Liver (tissue), 8 donors: ENCODE measurements at regions not wholly inside any gene's neighbourhood (a gene's known extent, or its start where the extent isn't known, plus 50 kb on each side); places are given as distances from the start of the nearest gene placed in this dataset.
A peak's percentile ranks its signal among the peaks of the same experiment; 100 is the strongest.

Source experiments
- DNase-seq: peaks from one replicate; pipeline ENCODE4 v3.0.0-alpha.2; 2017; ENCODE audit warnings: low spot score
- H3K27ac ChIP-seq, 2 donors: one replicate each; pipeline ENCODE4 v1.7.0; 2013; ENCODE audit warnings: inconsistent platforms in 2 of 2, low read length in 2 of 2, control low read depth in 1 of 2, low read depth in 1 of 2, mild to moderate bottlenecking in 1 of 2
- H3K27me3 ChIP-seq, 4 donors: one replicate each; pipeline versions ENCODE4 v1.6.1 to v1.7.0; 2013; ENCODE audit warnings: low read length in 3 of 4, inconsistent platforms in 1 of 4, mild to moderate bottlenecking in 1 of 4, moderate library complexity in 1 of 4; ENCODE audit not compliant: control insufficient read depth in 4 of 4, insufficient read depth in 4 of 4
- H3K36me3 ChIP-seq, 4 donors: one replicate each; pipeline versions ENCODE4 v1.6.1 to v1.7.0; 2013; ENCODE audit warnings: low read length in 3 of 4, mild to moderate bottlenecking in 3 of 4, low read depth in 1 of 4, moderate library complexity in 1 of 4; ENCODE audit not compliant: control insufficient read depth in 4 of 4, insufficient read depth in 3 of 4
- H3K4me1 ChIP-seq, 4 donors: one replicate each; pipeline versions ENCODE4 v1.6.1 to v1.7.0; 2013; ENCODE audit warnings: low read length in 3 of 4, mild to moderate bottlenecking in 3 of 4, moderate library complexity in 1 of 4; ENCODE audit not compliant: control insufficient read depth in 4 of 4, insufficient read depth in 4 of 4
- H3K4me3 ChIP-seq, 3 donors: one replicate each; pipeline versions ENCODE4 v1.6.1 to v1.7.0; 2013; ENCODE audit warnings: low read length in 3 of 3, control low read depth in 1 of 3, low read depth in 1 of 3, mild to moderate bottlenecking in 1 of 3
- H3K9ac ChIP-seq, 2 donors: one replicate each; pipeline ENCODE4 v1.7.0; 2013; ENCODE audit warnings: low read length in 2 of 2, mild to moderate bottlenecking in 2 of 2, moderate library complexity in 2 of 2, control low read depth in 1 of 2, low read depth in 1 of 2
- H3K9me3 ChIP-seq, 4 donors: one replicate each; pipeline versions ENCODE4 v1.6.1 to v1.7.0; 2013; ENCODE audit warnings: low read length in 3 of 4; ENCODE audit not compliant: control insufficient read depth in 4 of 4
- CTCF ChIP-seq: fragments of 150-350 bp; IDR thresholded peaks from 2 replicates; pipeline ENCODE4 v1.5.1; 2017; ENCODE audit warnings: improper control_type of control experiment, low read depth, low read length; ENCODE audit not compliant: missing input control
- FOXA1 ChIP-seq: IDR thresholded peaks from 2 replicates; pipeline ENCODE4 v1.6.1; 2016; ENCODE audit warnings: antibody characterized with exemption
- HNF4A ChIP-seq, 2 donors: conservative IDR thresholded peaks; 2 replicates each; pipeline ENCODE4 v1.6.1; 2016; ENCODE audit warnings: antibody characterized with exemption in 2 of 2, mild to moderate bottlenecking in 2 of 2
- JUND ChIP-seq, 2 donors: IDR thresholded peaks; 2 replicates each; pipeline ENCODE4 v1.6.1; 2016; ENCODE audit warnings: antibody characterized with exemption in 2 of 2
- MAX ChIP-seq: IDR thresholded peaks from 2 replicates; pipeline ENCODE4 v1.6.1; 2016; ENCODE audit warnings: antibody characterized with exemption
- NR2F2 ChIP-seq: IDR thresholded peaks from 2 replicates; pipeline ENCODE4 v1.6.1; 2016; ENCODE audit warnings: antibody characterized with exemption
- RAD21 ChIP-seq, 2 donors: IDR thresholded peaks; 2 replicates each; pipeline ENCODE4 v1.6.1; 2016; ENCODE audit warnings: antibody characterized with exemption in 2 of 2, mild to moderate bottlenecking in 2 of 2
- REST ChIP-seq: IDR thresholded peaks from 2 replicates; pipeline ENCODE4 v1.6.1; 2016; ENCODE audit warnings: antibody characterized with exemption, mild to moderate bottlenecking
- RXRA ChIP-seq, 2 donors: IDR thresholded peaks; 2 replicates each; pipeline ENCODE4 v1.6.1; 2017 to 2018; ENCODE audit warnings: antibody characterized with exemption in 2 of 2, mild to moderate bottlenecking in 1 of 2
- SP1 ChIP-seq: IDR thresholded peaks from 2 replicates; pipeline ENCODE4 v1.6.1; 2018; ENCODE audit warnings: antibody characterized with exemption, mild to moderate bottlenecking
- TAF1 ChIP-seq: conservative IDR thresholded peaks from 2 replicates; pipeline ENCODE4 v1.6.1; 2016; ENCODE audit warnings: antibody characterized with exemption, mild to moderate bottlenecking
- YY1 ChIP-seq: IDR thresholded peaks from 2 replicates; pipeline ENCODE4 v1.6.1; 2016; ENCODE audit warnings: antibody characterized with exemption, mild to moderate bottlenecking
- WGBS: extraction: QIAGEN DNeasy Blood & Tissue Kit; methylation state at CpG from one replicate; pipeline ENCODE4 v1.1.7; 2013; 5-methylcytosine and 5-hydroxymethylcytosine counted together
- TF ChIP-seq, protein P1 (sequence below): IDR thresholded peaks from 2 replicates; pipeline ENCODE4 v1.6.1; 2016; ENCODE audit warnings: antibody characterized with exemption
- donor health status: healthy.
- donor health status: healthy.
- donor health status: healthy.
- donor health status: healthy.
- donor health status: healthy.

DNA sequence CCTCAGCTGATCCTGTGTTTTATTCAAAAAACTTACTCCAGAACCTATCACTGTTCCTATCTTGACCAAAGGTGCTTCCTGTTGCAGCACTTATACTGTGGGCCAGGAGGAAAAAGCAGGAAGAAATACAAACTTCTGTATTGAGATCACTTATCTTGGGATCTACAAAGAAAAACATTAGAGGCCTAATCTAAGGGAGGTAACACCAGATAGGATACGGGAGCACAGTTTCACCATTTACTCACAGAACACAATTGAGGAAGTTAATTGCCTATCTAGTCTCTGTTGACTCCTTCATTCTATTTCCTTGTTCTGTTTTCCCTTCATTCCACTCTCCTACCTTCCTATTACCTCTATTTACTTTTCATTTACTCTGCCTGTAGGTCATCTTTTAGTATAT, 287.2 kb upstream of the LINC00305 start:
- Histone ChIP-seq H3K9me3 (peaks cover 0 to 4% (median 2%) of the 10 kb centered on the region in 4 donors), H3K4me3 (no peak overlapping the region), H3K27me3 (no peaks in the 10 kb centered on the region), H3K27ac (no peak overlapping the region), H3K4me1 (no peaks in the 10 kb centered on the region), H3K9ac (no peak overlapping the region), H3K36me3 (no peaks in the 10 kb centered on the region)
- TF ChIP-seq JUND (IDR thresholded peaks at IDR 0.05), result no peak
- TF ChIP-seq HNF4A (conservative IDR thresholded peaks at IDR 0.05), result no peak
- TF ChIP-seq FOXA1, result no peak
- TF ChIP-seq, protein P1, sequence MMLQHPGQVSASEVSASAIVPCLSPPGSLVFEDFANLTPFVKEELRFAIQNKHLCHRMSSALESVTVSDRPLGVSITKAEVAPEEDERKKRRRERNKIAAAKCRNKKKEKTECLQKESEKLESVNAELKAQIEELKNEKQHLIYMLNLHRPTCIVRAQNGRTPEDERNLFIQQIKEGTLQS, result no peak
- TF ChIP-seq YY1, result no peak
- no peak for DNase-seq
- WGBS, result 64% methylated on average over 1 of the region's 1 CpG

GRCh38 chr18:64419156-64419555, 270.3 kb upstream of the LINC00305 start:
- Histone ChIP-seq H3K9ac (no peak overlapping the region), H3K9me3 (no peaks in the 10 kb centered on the region), H3K27me3 (no peaks in the 10 kb centered on the region), H3K4me3 (no peak overlapping the region), H3K27ac (no peak overlapping the region), H3K4me1 (no peaks in the 10 kb centered on the region), H3K36me3 (no peaks in the 10 kb centered on the region)
- no peak for TF ChIP-seq MAX
- no peak for TF ChIP-seq CTCF
- TF ChIP-seq RXRA (IDR thresholded peaks at IDR 0.05), result no peak
- no peak for TF ChIP-seq SP1
- TF ChIP-seq YY1, result no peak
- WGBS, result 91% methylated on average over 2 of the region's 2 CpGs
- no peak for DNase-seq

DNA sequence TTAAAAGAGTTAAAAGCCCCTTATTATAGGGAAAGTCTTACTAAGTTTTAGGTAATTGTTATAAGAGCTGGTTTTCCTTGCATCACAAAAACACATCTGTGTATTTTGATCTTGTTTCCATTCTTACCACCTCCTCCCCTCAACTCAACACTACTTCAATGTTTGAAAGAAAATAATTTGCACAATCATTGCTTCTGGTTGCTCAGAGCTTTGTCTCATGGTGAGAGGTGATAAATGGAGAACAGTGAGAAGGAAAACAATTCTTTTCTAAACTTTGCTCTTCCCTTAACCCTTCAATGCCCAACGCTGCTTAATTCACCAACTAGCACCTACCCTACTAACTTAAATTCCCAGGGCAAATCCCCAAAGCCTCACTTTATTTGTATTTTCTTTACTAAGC, 268.1 kb upstream of the LINC00305 start:
- H3K9me3 ChIP-seq, result no peaks in the 10 kb centered on the region
- TF ChIP-seq FOXA1, result no peak

DNA sequence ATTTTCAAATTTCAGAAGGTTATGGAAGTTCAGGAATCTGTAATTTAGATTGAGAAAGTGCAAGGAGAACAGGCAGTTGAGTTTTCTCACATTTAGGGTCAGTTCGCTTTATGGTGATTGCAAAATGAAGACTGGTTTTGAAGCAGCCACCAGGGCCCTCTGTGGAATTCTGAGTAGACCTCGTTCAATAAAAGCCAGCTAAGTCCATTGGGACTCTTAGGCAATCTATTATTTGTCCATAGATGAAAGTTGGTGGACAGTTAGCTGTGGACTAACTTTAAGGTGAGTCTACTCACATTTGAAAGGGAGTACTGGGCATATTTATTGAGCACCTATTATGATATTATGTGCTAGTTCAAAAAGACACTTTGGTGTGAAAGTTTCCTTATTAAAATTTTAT, 266.3 kb upstream of the LINC00305 start:
- Histone ChIP-seq H3K4me1 (no peaks in the 10 kb centered on the region), H3K9ac (no peak overlapping the region), H3K4me3 (no peak overlapping the region), H3K9me3 (no peaks in the 10 kb centered on the region), H3K36me3 (no peaks in the 10 kb centered on the region), H3K27me3 (no peaks in the 10 kb centered on the region), H3K27ac (no peak overlapping the region)
- WGBS, result 57% methylated on average over 2 of the region's 2 CpGs
- DNase-seq, result no peak
- TF ChIP-seq, protein P1, result no peak
- no peak for TF ChIP-seq YY1
- TF ChIP-seq HNF4A (conservative IDR thresholded peaks at IDR 0.05), result peak in 1 of 2 donors; percentile 62
- peak; percentile 7 to 30 for TF ChIP-seq RXRA (IDR thresholded peaks at IDR 0.05)
- no peak for TF ChIP-seq MAX
- TF ChIP-seq RAD21 (IDR thresholded peaks at IDR 0.05), result peak in 1 of 2 donors; percentile 42
- TF ChIP-seq JUND (IDR thresholded peaks at IDR 0.05), result no peak
- TF ChIP-seq NR2F2, result no peak
- no peak for TF ChIP-seq TAF1
- TF ChIP-seq REST, result no peak
- peak; percentile 7 for TF ChIP-seq CTCF

More for the DNA sequence above, 268.1 kb upstream of the LINC00305 start:
- no peak overlapping the region for H3K4me3 ChIP-seq
- no peaks in the 10 kb centered on the region for H3K27me3 ChIP-seq
- H3K4me1 ChIP-seq, result no peaks in the 10 kb centered on the region
- 74% methylated on average over 1 of the region's 1 CpG for WGBS
- DNase-seq, result no peak
- H3K27ac ChIP-seq, result no peak overlapping the region
- no peaks in the 10 kb centered on the region for H3K36me3 ChIP-seq
- H3K9ac ChIP-seq, result no peak overlapping the region
